A673 (cell line): ENCODE measurements at regions not wholly inside any gene's neighbourhood (a gene's known extent, or its start where the extent isn't known, plus 50 kb on each side); places are given as distances from the start of the nearest gene placed in this dataset.

Experiments
- BruUV-seq: library from RNA; stranded (reverse); fragments of 400-500 nt; replicated peaks from 2 replicates; lab custom pipeline; 2021; lab: Mats Ljungman, UMichigan
- CTCF ChIA-PET: fragments of 300-600 bp; sonication (Branson Sonifier 250); formaldehyde crosslinking; loops from one replicate; lab custom pipeline; 2022; ENCODE audit warnings: antibody characterized with exemption; lab: Charles Lee
- POLR2A ChIA-PET: fragments of 300-600 bp; sonication (Branson Sonifier 250); formaldehyde crosslinking; loops from one replicate; lab custom pipeline; 2022; ENCODE audit warnings: antibody characterized with exemption; ENCODE audit not compliant: low non-redundant PET; lab: Charles Lee
- DNase-seq: peaks from one replicate; pipeline ENCODE4 v3.0.0-alpha.2; 2015; ENCODE audit warnings: low spot score
- H3K27ac ChIP-seq: fragments of 200-600 bp; sonication (generic); 2 replicates; pipeline ENCODE4 v1.5.1; 2016; ENCODE audit warnings: mixed run types, low read depth, mild to moderate bottlenecking, mixed read lengths, antibody characterized with exemption, low read length; ENCODE audit not compliant: poor library complexity, severe bottlenecking
- H3K27me3 ChIP-seq: fragments of 200-600 bp; sonication (generic); replicated peaks from 2 replicates; pipeline ENCODE4 v1.6.1; 2017; ENCODE audit warnings: mixed run types, low read depth, mild to moderate bottlenecking, mixed read lengths, antibody characterized with exemption, low read length; ENCODE audit not compliant: insufficient read depth, poor library complexity
- H3K36me3 ChIP-seq: fragments of 200-600 bp; sonication (generic); 2 replicates; pipeline ENCODE4 v1.6.1; 2016; ENCODE audit warnings: mixed run types, mild to moderate bottlenecking, mixed read lengths, antibody characterized with exemption, low read length; ENCODE audit not compliant: insufficient read depth, poor library complexity, severe bottlenecking
- H3K4me1 ChIP-seq: fragments of 200-600 bp; sonication (generic); 2 replicates; pipeline ENCODE4 v1.6.1; 2017; ENCODE audit warnings: mixed run types, mild to moderate bottlenecking, mixed read lengths, antibody characterized with exemption, low read length; ENCODE audit not compliant: insufficient read depth, poor library complexity, severe bottlenecking
- H3K4me3 ChIP-seq: fragments of 200-600 bp; sonication (generic); 2 replicates; pipeline ENCODE4 v1.5.1; 2016; ENCODE audit warnings: low read depth, mixed run types, mild to moderate bottlenecking, mixed read lengths, low read length; ENCODE audit not compliant: poor library complexity, severe bottlenecking
- H3K9me3 ChIP-seq: fragments of 200-600 bp; sonication (generic); 2 replicates; pipeline ENCODE4 v1.6.1; 2016; ENCODE audit warnings: mixed run types, low read depth, mild to moderate bottlenecking, mixed read lengths, antibody characterized with exemption, low read length; ENCODE audit not compliant: poor library complexity, severe bottlenecking
- CTCF ChIP-seq: fragments of 300-800, 200-600 bp; sonication (generic); conservative IDR thresholded peaks from 2 replicates; pipeline ENCODE4 v1.5.1; 2017; ENCODE audit warnings: low read depth, mild to moderate bottlenecking, antibody characterized with exemption, low read length, moderate library complexity, mixed read lengths
- EZH2 ChIP-seq: fragments of 200-600 bp; sonication (generic); IDR thresholded peaks from 2 replicates; pipeline ENCODE4 v1.6.1; 2017; ENCODE audit warnings: borderline replicate concordance, low read depth, mild to moderate bottlenecking, mixed read lengths, antibody characterized with exemption, low read length; ENCODE audit not compliant: poor library complexity, severe bottlenecking
- intact Hi-C: fragments of 100-400 bp; cut with micrococcal nuclease; formaldehyde crosslinking; loops from one replicate; pipeline ENCODE4 v1.10.0; 2022; ENCODE audit not compliant: unreplicated experiment

GRCh38 chr18:57087644-57088376 is 59.1 kb upstream of the BOD1L2 start:
- ChIA-PET CTCF (no interaction called here), POLR2A (interaction anchor here (0.6 kb wide), 1 partner anchor 1169 kb away, joined by 4 read pairs; no protein-coding TSS in a partner anchor)
- H3K4me3 ChIP-seq = no peak overlapping the region
- no TSS peak for BruUV-seq
- peaks cover 9% of the 10 kb centered on the region for H3K4me1 ChIP-seq
- TF ChIP-seq EZH2 (no peak), CTCF (no peak)
- peaks cover 9% of the 10 kb centered on the region for H3K27me3 ChIP-seq
- no peak overlapping the region for H3K27ac ChIP-seq
- intact Hi-C loops = no loop called here
- no peaks in the 10 kb centered on the region for H3K36me3 ChIP-seq
- DNase-seq = no peak
- peaks cover under 1% of the 10 kb centered on the region for H3K9me3 ChIP-seq

DNA sequence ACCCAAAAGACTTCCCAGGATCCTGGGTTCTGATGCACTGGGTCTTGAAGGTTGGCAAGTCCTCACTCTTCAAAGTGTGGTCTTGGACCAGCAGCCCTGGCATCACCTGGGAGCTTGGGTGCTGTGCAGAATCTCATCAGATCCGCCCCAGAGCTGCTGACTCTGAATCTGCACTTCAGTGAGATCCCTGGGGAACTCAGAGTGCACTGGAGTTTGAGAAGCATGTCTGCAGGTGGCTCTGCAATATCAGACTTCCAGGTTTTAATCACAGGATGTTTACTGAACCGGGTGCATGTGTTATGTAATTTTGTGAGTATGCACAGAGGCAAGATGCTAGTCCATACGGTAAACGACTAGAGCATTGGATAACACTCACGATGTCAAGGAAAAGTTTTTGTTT is 58.0 kb upstream of the BOD1L2 start:
- intact Hi-C loops = no loop called here
- no peak overlapping the region for H3K4me3 ChIP-seq
- peaks cover 9% of the 10 kb centered on the region for H3K4me1 ChIP-seq
- H3K36me3 ChIP-seq = no peaks in the 10 kb centered on the region
- no peak overlapping the region for H3K27ac ChIP-seq
- TF ChIP-seq EZH2 (no peak), CTCF (no peak)
- no peaks in the 10 kb centered on the region for H3K9me3 ChIP-seq
- peaks cover 9% of the 10 kb centered on the region for H3K27me3 ChIP-seq
- POLR2A ChIA-PET = interaction anchor here (0.7 kb wide), 1 partner anchor 13 kb away, joined by 4 read pairs; no protein-coding TSS in a partner anchor
- no TSS peak for BruUV-seq
- DNase-seq = no peak
- CTCF ChIA-PET = no interaction called here

GRCh38 chr18:57089702-57090101 is 57.2 kb upstream of the BOD1L2 start:
- DNase-seq = no peak
- Histone ChIP-seq H3K36me3 (no peaks in the 10 kb centered on the region), H3K4me1 (peaks cover 8% of the 10 kb centered on the region), H3K27me3 (peaks cover 11% of the 10 kb centered on the region), H3K4me3 (no peak overlapping the region), H3K27ac (no peak overlapping the region), H3K9me3 (no peaks in the 10 kb centered on the region)
- CTCF ChIA-PET = no interaction called here
- TF ChIP-seq EZH2 (no peak), CTCF (no peak)
- BruUV-seq = no TSS peak
- intact Hi-C loops = no loop called here
- POLR2A ChIA-PET = no interaction called here
